Liver (tissue), 8 donors: ENCODE measurements at regions not wholly inside any gene's neighbourhood (a gene's known extent, or its start where the extent isn't known, plus 50 kb on each side); places are given as distances from the start of the nearest gene placed in this dataset.

Experiments
- DNase-seq: peaks from one replicate; pipeline ENCODE4 v3.0.0-alpha.2; 2017; ENCODE audit warnings: low spot score
- H3K27ac ChIP-seq, 2 donors: one replicate each; pipeline ENCODE4 v1.7.0; 2013; ENCODE audit warnings: inconsistent platforms in 2 of 2, low read length in 2 of 2, control low read depth in 1 of 2, low read depth in 1 of 2, mild to moderate bottlenecking in 1 of 2
- H3K27me3 ChIP-seq, 4 donors: one replicate each; pipeline versions ENCODE4 v1.6.1 to v1.7.0; 2013; ENCODE audit warnings: low read length in 3 of 4, inconsistent platforms in 1 of 4, mild to moderate bottlenecking in 1 of 4, moderate library complexity in 1 of 4; ENCODE audit not compliant: control insufficient read depth in 4 of 4, insufficient read depth in 4 of 4
- H3K36me3 ChIP-seq, 4 donors: one replicate each; pipeline versions ENCODE4 v1.6.1 to v1.7.0; 2013; ENCODE audit warnings: low read length in 3 of 4, mild to moderate bottlenecking in 3 of 4, low read depth in 1 of 4, moderate library complexity in 1 of 4; ENCODE audit not compliant: control insufficient read depth in 4 of 4, insufficient read depth in 3 of 4
- H3K4me1 ChIP-seq, 4 donors: one replicate each; pipeline versions ENCODE4 v1.6.1 to v1.7.0; 2013; ENCODE audit warnings: low read length in 3 of 4, mild to moderate bottlenecking in 3 of 4, moderate library complexity in 1 of 4; ENCODE audit not compliant: control insufficient read depth in 4 of 4, insufficient read depth in 4 of 4
- H3K4me3 ChIP-seq, 3 donors: one replicate each; pipeline versions ENCODE4 v1.6.1 to v1.7.0; 2013; ENCODE audit warnings: low read length in 3 of 3, control low read depth in 1 of 3, low read depth in 1 of 3, mild to moderate bottlenecking in 1 of 3
- H3K9ac ChIP-seq, 2 donors: one replicate each; pipeline ENCODE4 v1.7.0; 2013; ENCODE audit warnings: low read length in 2 of 2, mild to moderate bottlenecking in 2 of 2, moderate library complexity in 2 of 2, control low read depth in 1 of 2, low read depth in 1 of 2
- H3K9me3 ChIP-seq, 4 donors: one replicate each; pipeline versions ENCODE4 v1.6.1 to v1.7.0; 2013; ENCODE audit warnings: low read length in 3 of 4; ENCODE audit not compliant: control insufficient read depth in 4 of 4
- ATF3 ChIP-seq: IDR thresholded peaks from 2 replicates; pipeline ENCODE4 v1.6.1; 2016; ENCODE audit warnings: antibody characterized with exemption
- CTCF ChIP-seq: fragments of 150-350 bp; IDR thresholded peaks from 2 replicates; pipeline ENCODE4 v1.5.1; 2017; ENCODE audit warnings: improper control_type of control experiment, low read depth, low read length; ENCODE audit not compliant: missing input control
- EGR1 ChIP-seq, 2 donors: IDR thresholded peaks; 2 replicates each; pipeline ENCODE4 v1.6.1; 2016 to 2018; ENCODE audit warnings: antibody characterized with exemption in 2 of 2, low read depth in 2 of 2
- FOXA1 ChIP-seq: IDR thresholded peaks from 2 replicates; pipeline ENCODE4 v1.6.1; 2016; ENCODE audit warnings: antibody characterized with exemption
- FOXA2 ChIP-seq: IDR thresholded peaks from 2 replicates; pipeline ENCODE4 v1.6.1; 2016; ENCODE audit warnings: antibody characterized with exemption
- GABPA ChIP-seq, 2 donors: IDR thresholded peaks in 1 of 2; conservative IDR thresholded peaks in 1 of 2; 2 replicates each; pipeline ENCODE4 v1.6.1; 2016; ENCODE audit warnings: antibody characterized with exemption in 2 of 2, mild to moderate bottlenecking in 1 of 2, moderate library complexity in 1 of 2
- HNF4A ChIP-seq, 2 donors: conservative IDR thresholded peaks; 2 replicates each; pipeline ENCODE4 v1.6.1; 2016; ENCODE audit warnings: antibody characterized with exemption in 2 of 2, mild to moderate bottlenecking in 2 of 2
- JUND ChIP-seq, 2 donors: IDR thresholded peaks; 2 replicates each; pipeline ENCODE4 v1.6.1; 2016; ENCODE audit warnings: antibody characterized with exemption in 2 of 2
- MAX ChIP-seq: IDR thresholded peaks from 2 replicates; pipeline ENCODE4 v1.6.1; 2016; ENCODE audit warnings: antibody characterized with exemption
- NR2F2 ChIP-seq: IDR thresholded peaks from 2 replicates; pipeline ENCODE4 v1.6.1; 2016; ENCODE audit warnings: antibody characterized with exemption
- RAD21 ChIP-seq, 2 donors: IDR thresholded peaks; 2 replicates each; pipeline ENCODE4 v1.6.1; 2016; ENCODE audit warnings: antibody characterized with exemption in 2 of 2, mild to moderate bottlenecking in 2 of 2
- RXRA ChIP-seq, 2 donors: IDR thresholded peaks; 2 replicates each; pipeline ENCODE4 v1.6.1; 2017 to 2018; ENCODE audit warnings: antibody characterized with exemption in 2 of 2, mild to moderate bottlenecking in 1 of 2
- TAF1 ChIP-seq: conservative IDR thresholded peaks from 2 replicates; pipeline ENCODE4 v1.6.1; 2016; ENCODE audit warnings: antibody characterized with exemption, mild to moderate bottlenecking
- YY1 ChIP-seq: IDR thresholded peaks from 2 replicates; pipeline ENCODE4 v1.6.1; 2016; ENCODE audit warnings: antibody characterized with exemption, mild to moderate bottlenecking
- ZBTB33 ChIP-seq: IDR thresholded peaks from 2 replicates; pipeline ENCODE4 v1.6.1; 2016; ENCODE audit warnings: antibody characterized with exemption
- WGBS: extraction: QIAGEN DNeasy Blood & Tissue Kit; methylation state at CpG from one replicate; pipeline ENCODE4 v1.1.7; 2013; 5-methylcytosine and 5-hydroxymethylcytosine counted together
- donor health status: healthy.
- donor health status: healthy.
- donor health status: healthy.
- donor health status: healthy.
- donor health status: healthy.

GRCh38 chr5:108617467-108618435 is 129.9 kb upstream of the FER start:
- Histone ChIP-seq H3K9ac (no peak overlapping the region), H3K27me3 (peaks cover 0 to 3% (median 0%) of the 10 kb centered on the region in 4 donors), H3K4me3 (no peak overlapping the region), H3K27ac (no peak overlapping the region), H3K4me1 (no peaks in the 10 kb centered on the region), H3K9me3 (no peaks in the 10 kb centered on the region), H3K36me3 (no peaks in the 10 kb centered on the region)
- no peak for DNase-seq
- TF ChIP-seq ATF3 (no peak), MAX (no peak), FOXA2 (no peak), FOXA1 (no peak), TAF1 (no peak), RAD21 (IDR thresholded peaks at IDR 0.05) (no peak)
- WGBS, result 70% methylated on average over 8 of the region's 8 CpGs

- no peak for DNase-seq
- Histone ChIP-seq H3K9me3 (no peaks in the 10 kb centered on the region), H3K4me3 (no peak overlapping the region), H3K9ac (no peak overlapping the region), H3K27ac (no peak overlapping the region), H3K4me1 (no peaks in the 10 kb centered on the region), H3K27me3 (peaks cover 0 to 3% (median 0%) of the 10 kb centered on the region in 4 donors), H3K36me3 (no peaks in the 10 kb centered on the region)
- no peak for TF ChIP-seq ZBTB33
- no peak for TF ChIP-seq HNF4A (conservative IDR thresholded peaks at IDR 0.05)
- no peak for TF ChIP-seq FOXA1
- TF ChIP-seq NR2F2, result no peak
- TF ChIP-seq MAX, result no peak
- no peak for TF ChIP-seq EGR1 (IDR thresholded peaks at IDR 0.05; ENCODE audit: low read depth in 2 of 2)
- TF ChIP-seq CTCF, result no peak
- TF ChIP-seq YY1, result no peak
- no peak for TF ChIP-seq RXRA (IDR thresholded peaks at IDR 0.05)
- no peak for TF ChIP-seq JUND (IDR thresholded peaks at IDR 0.05)
- TF ChIP-seq GABPA (IDR thresholded peaks at IDR 0.05 in 1 of 2, conservative IDR thresholded peaks at IDR 0.05 in 1 of 2), result no peak
- no peak for TF ChIP-seq ATF3
- TF ChIP-seq TAF1, result no peak
- TF ChIP-seq FOXA2, result no peak
- 72% methylated on average over 2 of the region's 2 CpGs for WGBS
Measured at GRCh38 chr5:108615216-108615615, 132.5 kb upstream of the FER start.
